Prostate gland (tissue), 2 donors: ENCODE measurements at regions not wholly inside any gene's neighbourhood (a gene's known extent, or its start where the extent isn't known, plus 50 kb on each side); places are given as distances from the start of the nearest gene placed in this dataset.

Source experiments
- CTCF ChIP-seq, 4 experiments: fragments of 200-600 bp in 2 of 4; fragments of 450-650 bp in 2 of 4; sonication (generic) in 2 of 4; IDR thresholded peaks; 1 replicate in 3 of 4; 2 replicates in 1 of 4; pipeline ENCODE4 v1.5.1; 2016 to 2019; ENCODE audit warnings: antibody characterized with exemption in 4 of 4, mild to moderate bottlenecking in 2 of 4, moderate library complexity in 2 of 4
- POLR2A ChIP-seq: fragments of 450-650 bp; IDR thresholded peaks from one replicate; pipeline ENCODE4 v1.6.1; 2016; ENCODE audit warnings: antibody characterized with exemption, mild to moderate bottlenecking
- POLR2AphosphoS5 ChIP-seq: sonication (generic); formaldehyde crosslinking; IDR thresholded peaks from one replicate; pipeline ENCODE4 v1.6.1; 2017; ENCODE audit warnings: antibody characterized with exemption

- TF ChIP-seq CTCF (IDR thresholded peaks at IDR 0.05) (no peak), POLR2AphosphoS5 (no peak), POLR2A (no peak)
Observed at GRCh38 chr17:51434434-51435170, 174.3 kb downstream of the UTP18 start.
